ENCODE measurements at regions not wholly inside any gene's neighbourhood (a gene's known extent, or its start where the extent isn't known, plus 50 kb on each side); places are given as distances from the start of the nearest gene placed in this dataset.

DNA sequence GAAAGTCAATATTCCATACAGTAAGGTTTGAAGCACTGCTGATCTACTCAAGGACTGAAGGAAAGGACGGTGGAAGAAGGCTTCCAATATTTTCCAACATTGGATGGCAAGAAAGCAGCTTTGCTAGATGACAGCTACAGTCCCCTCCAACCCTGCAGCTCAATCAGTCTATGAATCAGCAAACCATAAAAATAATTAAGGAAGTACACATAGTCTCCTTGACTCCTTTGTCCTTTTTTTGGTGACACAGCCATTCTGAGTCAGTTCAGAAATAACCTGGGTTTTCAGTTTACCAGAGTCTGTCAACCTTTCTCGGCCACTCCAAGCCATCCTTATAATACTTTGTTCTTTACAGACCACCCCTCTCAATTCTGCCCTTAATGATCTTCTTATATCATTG is 232.5 kb downstream of the IBTK start:
- no peak overlapping the region for H3K4me3 ChIP-seq (ENCODE audit: low read depth in 2 of 2, low read length in 2 of 2)
- no peaks in the 10 kb centered on the region for H3K27me3 ChIP-seq (ENCODE audit: control insufficient read depth, insufficient read depth, low read length)
- TF ChIP-seq SIN3A (IDR thresholded peaks at IDR 0.05; ENCODE audit: borderline replicate concordance, insufficient read depth, low read depth, low read length) = no peak
- ChIA-PET CTCF (no interaction called here), POLR2A (no interaction called here)
- DNase-seq (ENCODE audit: low read depth, low spot score) (no peak), ATAC-seq (no peak)
- BruUV-seq (replicated peaks) = no TSS peak
- no peaks in the 10 kb centered on the region for H3K4me1 ChIP-seq (ENCODE audit: control insufficient read depth, insufficient read depth, low read length)
- intact Hi-C loops (cut with micrococcal nuclease; ENCODE audit: unreplicated experiment) (no loop called here), in situ Hi-C loops (cut with HindIII; ENCODE audit: low pct_unique_long_range_greater_than_20kb, low sequenced_read_pairs) (no loop called here)
- H3K9me3 ChIP-seq (ENCODE audit: control insufficient read depth, insufficient read depth, low read depth, low read length) = no peaks in the 10 kb centered on the region
- H3K36me3 ChIP-seq (ENCODE audit: control insufficient read depth, insufficient read depth, low read length) = no peaks in the 10 kb centered on the region
- no peak overlapping the region for H3K27ac ChIP-seq (ENCODE audit: low read length)

DNA sequence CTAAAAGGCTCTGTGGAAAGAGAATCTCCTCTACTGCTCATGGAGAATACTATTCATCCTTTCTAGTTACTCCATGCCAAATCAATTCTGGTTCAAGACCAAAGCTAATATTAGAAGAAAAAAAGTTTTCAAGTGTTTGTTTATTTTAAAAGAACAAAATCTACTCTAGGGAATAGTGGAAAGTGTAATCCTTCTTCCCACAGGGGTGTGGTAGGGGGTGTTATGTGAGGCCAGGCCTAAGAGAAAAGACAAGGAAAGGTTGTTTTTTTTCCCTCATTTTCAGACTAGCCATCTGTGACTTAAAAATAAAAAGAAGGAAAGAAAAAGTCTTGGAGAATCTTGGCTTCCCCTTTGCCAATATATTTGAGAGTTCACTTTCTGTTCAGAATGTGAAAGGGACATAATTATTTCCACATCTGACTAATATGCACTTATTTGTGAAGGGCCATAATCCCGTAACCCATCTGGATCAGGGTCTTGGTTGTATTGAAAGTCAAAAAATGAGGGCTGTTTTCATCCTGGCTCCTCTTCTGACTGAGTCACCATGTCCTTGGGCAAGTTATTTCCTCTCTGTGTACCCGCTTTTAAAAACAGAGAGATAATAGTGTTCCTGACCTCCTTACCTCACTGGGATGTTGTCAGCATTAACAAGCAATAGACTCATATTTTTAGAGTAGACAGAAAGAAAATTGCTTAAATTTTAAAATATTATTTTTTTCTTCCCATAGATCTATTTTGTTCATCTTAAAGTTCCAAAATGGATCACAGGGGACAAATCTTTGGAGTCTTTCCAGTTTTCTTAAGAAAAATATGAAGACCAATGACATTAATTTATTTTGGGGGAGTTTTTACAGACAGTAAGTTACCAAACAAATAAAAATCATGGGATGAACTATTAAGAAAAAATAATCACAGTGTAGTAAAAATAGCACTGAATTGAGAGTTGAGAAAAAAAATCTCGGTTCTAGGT is 233.7 kb downstream of the IBTK start:
- BruUV-seq (replicated peaks) = no TSS peak
- ATAC-seq = no peak
- CTCF ChIA-PET = no interaction called here

More for the DNA sequence above, 233.7 kb downstream of the IBTK start:
- Histone ChIP-seq H3K9me3 (ENCODE audit: control insufficient read depth, insufficient read depth, low read depth, low read length) (no peaks in the 10 kb centered on the region), H3K36me3 (ENCODE audit: control insufficient read depth, insufficient read depth, low read length) (no peaks in the 10 kb centered on the region), H3K27ac (ENCODE audit: low read length) (no peak overlapping the region), H3K4me3 (ENCODE audit: low read depth in 2 of 2, low read length in 2 of 2) (no peak overlapping the region), H3K4me1 (ENCODE audit: control insufficient read depth, insufficient read depth, low read length) (no peaks in the 10 kb centered on the region), H3K27me3 (ENCODE audit: control insufficient read depth, insufficient read depth, low read length) (no peaks in the 10 kb centered on the region)
- POLR2A ChIA-PET = no interaction called here
- intact Hi-C loops (cut with micrococcal nuclease; ENCODE audit: unreplicated experiment) = no loop called here
- in situ Hi-C loops (cut with HindIII; ENCODE audit: low pct_unique_long_range_greater_than_20kb, low sequenced_read_pairs) = no loop called here
- TF ChIP-seq, protein P1, sequence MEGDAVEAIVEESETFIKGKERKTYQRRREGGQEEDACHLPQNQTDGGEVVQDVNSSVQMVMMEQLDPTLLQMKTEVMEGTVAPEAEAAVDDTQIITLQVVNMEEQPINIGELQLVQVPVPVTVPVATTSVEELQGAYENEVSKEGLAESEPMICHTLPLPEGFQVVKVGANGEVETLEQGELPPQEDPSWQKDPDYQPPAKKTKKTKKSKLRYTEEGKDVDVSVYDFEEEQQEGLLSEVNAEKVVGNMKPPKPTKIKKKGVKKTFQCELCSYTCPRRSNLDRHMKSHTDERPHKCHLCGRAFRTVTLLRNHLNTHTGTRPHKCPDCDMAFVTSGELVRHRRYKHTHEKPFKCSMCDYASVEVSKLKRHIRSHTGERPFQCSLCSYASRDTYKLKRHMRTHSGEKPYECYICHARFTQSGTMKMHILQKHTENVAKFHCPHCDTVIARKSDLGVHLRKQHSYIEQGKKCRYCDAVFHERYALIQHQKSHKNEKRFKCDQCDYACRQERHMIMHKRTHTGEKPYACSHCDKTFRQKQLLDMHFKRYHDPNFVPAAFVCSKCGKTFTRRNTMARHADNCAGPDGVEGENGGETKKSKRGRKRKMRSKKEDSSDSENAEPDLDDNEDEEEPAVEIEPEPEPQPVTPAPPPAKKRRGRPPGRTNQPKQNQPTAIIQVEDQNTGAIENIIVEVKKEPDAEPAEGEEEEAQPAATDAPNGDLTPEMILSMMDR (IDR thresholded peaks at IDR 0.05) = no peak
- TF ChIP-seq POLR2AphosphoS5 (IDR thresholded peaks at IDR 0.05; ENCODE audit: low read depth, low read length) (no peak), TCF7L2 (IDR thresholded peaks at IDR 0.05; ENCODE audit: low read depth, low read length) (no peak), SIN3A (IDR thresholded peaks at IDR 0.05; ENCODE audit: borderline replicate concordance, insufficient read depth, low read depth, low read length) (no peak)
- TF ChIP-seq, protein P2, sequence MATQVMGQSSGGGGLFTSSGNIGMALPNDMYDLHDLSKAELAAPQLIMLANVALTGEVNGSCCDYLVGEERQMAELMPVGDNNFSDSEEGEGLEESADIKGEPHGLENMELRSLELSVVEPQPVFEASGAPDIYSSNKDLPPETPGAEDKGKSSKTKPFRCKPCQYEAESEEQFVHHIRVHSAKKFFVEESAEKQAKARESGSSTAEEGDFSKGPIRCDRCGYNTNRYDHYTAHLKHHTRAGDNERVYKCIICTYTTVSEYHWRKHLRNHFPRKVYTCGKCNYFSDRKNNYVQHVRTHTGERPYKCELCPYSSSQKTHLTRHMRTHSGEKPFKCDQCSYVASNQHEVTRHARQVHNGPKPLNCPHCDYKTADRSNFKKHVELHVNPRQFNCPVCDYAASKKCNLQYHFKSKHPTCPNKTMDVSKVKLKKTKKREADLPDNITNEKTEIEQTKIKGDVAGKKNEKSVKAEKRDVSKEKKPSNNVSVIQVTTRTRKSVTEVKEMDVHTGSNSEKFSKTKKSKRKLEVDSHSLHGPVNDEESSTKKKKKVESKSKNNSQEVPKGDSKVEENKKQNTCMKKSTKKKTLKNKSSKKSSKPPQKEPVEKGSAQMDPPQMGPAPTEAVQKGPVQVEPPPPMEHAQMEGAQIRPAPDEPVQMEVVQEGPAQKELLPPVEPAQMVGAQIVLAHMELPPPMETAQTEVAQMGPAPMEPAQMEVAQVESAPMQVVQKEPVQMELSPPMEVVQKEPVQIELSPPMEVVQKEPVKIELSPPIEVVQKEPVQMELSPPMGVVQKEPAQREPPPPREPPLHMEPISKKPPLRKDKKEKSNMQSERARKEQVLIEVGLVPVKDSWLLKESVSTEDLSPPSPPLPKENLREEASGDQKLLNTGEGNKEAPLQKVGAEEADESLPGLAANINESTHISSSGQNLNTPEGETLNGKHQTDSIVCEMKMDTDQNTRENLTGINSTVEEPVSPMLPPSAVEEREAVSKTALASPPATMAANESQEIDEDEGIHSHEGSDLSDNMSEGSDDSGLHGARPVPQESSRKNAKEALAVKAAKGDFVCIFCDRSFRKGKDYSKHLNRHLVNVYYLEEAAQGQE (IDR thresholded peaks at IDR 0.05; ENCODE audit: insufficient read depth in 1 of 2, low read depth in 2 of 2, low read length in 1 of 2) = no peak
- no peak for DNase-seq (ENCODE audit: low read depth, low spot score)

Measured in Panc1 (cell line).